Retinal pigment epithelial cell (primary cell): ENCODE measurements at regions not wholly inside any gene's neighbourhood (a gene's known extent, or its start where the extent isn't known, plus 50 kb on each side); places are given as distances from the start of the nearest gene placed in this dataset.

Source experiments
- DNase-seq: peaks from one replicate; pipeline ENCODE4 v3.0.0-alpha.2; 2010; ENCODE audit warnings: low read depth
- H3K4me3 ChIP-seq: 2 replicates; pipeline ENCODE4 v1.5.1; 2011; ENCODE audit warnings: mild to moderate bottlenecking, low read length, control low read depth, moderate library complexity
- TF ChIP-seq, protein P1 (sequence below): conservative IDR thresholded peaks from 2 replicates; pipeline ENCODE4 v1.5.1; 2011; ENCODE audit warnings: low read depth, low read length, control low read depth, inconsistent platforms

DNA sequence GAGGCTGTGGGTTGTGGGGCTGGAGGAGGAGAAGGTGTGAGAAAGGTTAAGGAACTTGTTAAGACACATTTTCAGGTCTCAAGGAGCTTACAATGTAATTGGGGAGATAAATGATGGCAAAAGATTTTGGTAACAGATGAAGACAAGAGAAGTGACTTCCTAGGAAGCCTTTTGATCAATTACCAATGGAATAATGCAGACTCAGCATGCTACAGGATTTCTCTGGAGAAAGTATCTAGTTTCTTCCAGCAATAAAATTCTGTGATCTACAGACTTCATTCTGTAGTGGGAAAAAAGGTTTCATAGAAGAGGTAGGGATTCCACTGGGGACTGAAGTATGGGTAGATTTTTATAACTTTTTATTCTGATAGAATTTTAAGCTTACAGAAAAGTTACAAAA, 184.2 kb upstream of the RHOBTB1 start:
- DNase-seq = no peak
- TF ChIP-seq, protein P1, sequence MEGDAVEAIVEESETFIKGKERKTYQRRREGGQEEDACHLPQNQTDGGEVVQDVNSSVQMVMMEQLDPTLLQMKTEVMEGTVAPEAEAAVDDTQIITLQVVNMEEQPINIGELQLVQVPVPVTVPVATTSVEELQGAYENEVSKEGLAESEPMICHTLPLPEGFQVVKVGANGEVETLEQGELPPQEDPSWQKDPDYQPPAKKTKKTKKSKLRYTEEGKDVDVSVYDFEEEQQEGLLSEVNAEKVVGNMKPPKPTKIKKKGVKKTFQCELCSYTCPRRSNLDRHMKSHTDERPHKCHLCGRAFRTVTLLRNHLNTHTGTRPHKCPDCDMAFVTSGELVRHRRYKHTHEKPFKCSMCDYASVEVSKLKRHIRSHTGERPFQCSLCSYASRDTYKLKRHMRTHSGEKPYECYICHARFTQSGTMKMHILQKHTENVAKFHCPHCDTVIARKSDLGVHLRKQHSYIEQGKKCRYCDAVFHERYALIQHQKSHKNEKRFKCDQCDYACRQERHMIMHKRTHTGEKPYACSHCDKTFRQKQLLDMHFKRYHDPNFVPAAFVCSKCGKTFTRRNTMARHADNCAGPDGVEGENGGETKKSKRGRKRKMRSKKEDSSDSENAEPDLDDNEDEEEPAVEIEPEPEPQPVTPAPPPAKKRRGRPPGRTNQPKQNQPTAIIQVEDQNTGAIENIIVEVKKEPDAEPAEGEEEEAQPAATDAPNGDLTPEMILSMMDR = no peak
- no peak overlapping the region for H3K4me3 ChIP-seq

DNA sequence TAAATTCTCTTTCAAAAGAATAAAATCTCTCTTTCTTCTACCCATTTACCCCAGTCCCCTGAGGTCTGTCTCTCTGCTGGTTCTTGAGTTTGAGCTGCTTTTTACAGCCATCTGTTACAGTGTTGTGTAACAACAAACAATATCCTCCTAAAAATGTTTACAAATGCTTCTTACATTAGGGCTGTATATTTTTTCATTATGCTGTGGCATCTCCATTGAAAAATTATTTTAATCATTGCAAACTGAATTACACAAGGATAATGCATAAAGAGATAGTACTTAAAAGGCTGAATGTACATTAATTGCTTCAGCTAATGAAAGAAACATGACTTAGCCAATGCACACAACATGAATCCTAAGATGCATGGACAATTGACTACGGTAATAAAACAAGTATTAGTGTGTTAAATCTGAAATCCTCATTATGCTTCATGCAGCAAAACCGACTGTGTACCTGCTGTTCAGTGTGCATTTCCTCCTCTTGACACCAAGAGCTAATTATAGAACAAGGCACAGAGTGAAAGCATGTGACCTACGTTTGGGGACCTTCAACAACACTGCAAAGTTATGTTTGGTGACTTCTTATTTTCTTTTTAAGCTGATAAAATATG, 181.7 kb upstream of the RHOBTB1 start:
- TF ChIP-seq, protein P1 = no peak
- no peak for DNase-seq
- no peak overlapping the region for H3K4me3 ChIP-seq

DNA sequence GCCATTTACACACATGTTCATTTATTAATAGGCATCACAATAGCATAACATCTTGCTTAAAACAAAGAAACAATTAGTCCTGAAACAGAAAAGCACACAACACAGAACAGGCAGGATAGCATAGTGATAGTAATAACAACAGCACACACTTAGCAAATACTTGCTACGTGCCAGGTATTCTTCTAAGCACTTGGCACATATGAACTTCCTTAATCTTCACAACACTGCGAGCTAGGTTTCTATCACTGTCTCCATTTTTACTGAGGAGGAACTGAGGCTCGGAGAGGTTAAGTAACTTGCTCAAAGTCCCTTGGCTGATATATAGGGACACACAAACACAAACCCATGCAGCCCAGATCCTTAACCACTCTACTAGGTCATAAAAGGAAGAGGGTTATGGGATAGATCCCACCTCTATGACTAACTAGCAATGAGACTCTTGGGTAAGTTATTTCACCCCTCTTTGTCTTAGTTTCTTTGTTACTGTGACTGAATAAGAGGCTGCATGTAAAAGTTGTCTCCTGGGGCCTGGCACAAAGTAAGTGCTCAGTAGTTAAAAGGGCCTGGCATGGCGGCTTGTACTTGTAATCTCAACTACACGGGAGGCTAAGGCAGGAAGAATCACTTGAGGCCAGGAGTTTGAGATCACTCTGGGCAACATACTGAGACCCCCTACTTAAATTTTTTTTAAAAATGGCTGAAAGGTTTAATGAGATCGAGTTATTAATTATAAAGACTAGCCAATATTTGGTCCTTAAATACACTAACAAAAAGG, 181.0 kb upstream of the RHOBTB1 start:
- no peak overlapping the region for H3K4me3 ChIP-seq
- TF ChIP-seq, protein P1 = no peak
- no peak for DNase-seq

DNA sequence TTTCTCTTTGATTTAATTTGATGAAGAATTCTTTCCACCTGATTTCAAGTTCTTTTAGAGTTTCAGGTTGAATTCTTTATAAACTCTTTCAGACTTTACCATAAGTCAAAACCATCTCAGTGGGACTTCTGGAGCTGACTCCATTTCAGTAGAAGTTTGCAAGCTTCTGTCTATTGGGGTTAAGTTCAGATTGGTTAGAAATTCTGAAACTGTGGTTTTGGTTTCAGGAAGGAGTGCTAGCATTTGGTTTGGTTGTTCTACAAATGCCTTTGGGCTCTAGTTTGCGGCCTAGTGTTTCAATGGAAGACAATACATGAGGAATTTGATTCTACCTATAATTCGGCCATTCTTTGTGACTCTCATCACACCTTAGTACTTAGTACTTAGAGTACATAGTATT, 176.8 kb upstream of the RHOBTB1 start:
- TF ChIP-seq, protein P1 = no peak
- DNase-seq = no peak
- H3K4me3 ChIP-seq = no peak overlapping the region

DNA sequence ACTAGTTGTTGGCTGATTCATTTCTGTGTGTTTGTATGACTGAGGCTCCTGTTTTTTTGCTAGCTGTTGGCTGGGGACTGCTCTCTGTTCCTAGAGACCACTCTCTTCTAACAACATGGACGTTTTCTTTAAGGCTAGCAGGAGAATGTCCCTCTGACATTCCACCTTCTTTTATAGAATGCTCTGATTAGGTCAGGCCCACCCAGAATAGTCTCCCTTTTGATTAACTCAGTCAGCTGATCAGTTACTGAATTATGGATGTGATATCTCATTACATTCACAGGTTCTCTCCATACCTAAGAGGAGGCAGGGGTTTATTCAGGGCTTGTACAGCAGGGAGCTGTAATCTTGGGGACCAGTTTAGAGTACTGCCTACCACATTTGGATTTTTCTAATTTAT, 175.6 kb upstream of the RHOBTB1 start:
- TF ChIP-seq, protein P1 = no peak
- H3K4me3 ChIP-seq = no peak overlapping the region
- DNase-seq = no peak

DNA sequence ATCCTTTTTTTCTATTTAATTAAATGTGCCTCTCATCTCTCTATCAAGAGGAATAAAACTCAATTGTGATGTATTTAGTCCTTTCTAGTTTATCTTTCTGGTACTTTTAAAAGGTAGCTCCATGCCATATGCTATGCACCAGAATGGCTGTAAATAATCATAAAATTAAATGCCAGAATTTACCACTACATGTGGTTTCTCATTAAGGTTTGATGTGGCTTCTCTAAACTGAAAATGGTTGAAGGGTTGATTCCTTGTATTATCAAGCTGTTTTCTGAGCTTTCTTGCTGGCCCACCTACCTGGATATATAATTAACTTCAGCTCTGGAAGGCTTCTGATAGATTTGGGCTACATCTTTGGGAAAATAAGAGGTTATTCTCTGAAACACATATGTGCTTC, 171.9 kb upstream of the RHOBTB1 start:
- DNase-seq = no peak
- TF ChIP-seq, protein P1 = no peak
- no peak overlapping the region for H3K4me3 ChIP-seq

DNA sequence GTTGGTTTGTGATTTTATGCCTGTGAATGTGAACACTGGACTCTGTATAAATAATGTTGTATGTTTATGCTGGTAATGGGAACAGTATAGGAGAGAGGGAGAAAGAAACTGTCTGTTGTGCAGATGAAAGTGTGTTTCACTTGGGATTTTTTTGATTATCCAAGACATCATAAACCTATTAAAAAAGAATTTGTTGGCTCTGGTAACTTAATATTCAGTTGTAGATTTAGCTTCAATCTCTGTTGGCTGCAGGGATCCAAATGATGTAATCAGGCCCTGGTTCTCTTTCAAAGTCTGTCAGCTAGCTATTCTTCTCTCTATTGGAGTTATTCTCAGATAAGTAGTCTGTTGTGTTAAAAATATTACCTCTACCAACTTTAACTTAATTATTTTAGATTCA, 168.8 kb upstream of the RHOBTB1 start:
- H3K4me3 ChIP-seq = no peak overlapping the region
- TF ChIP-seq, protein P1 = no peak
- no peak for DNase-seq
